Heart left ventricle (tissue), 13 donors: ENCODE measurements at regions not wholly inside any gene's neighbourhood (a gene's known extent, or its start where the extent isn't known, plus 50 kb on each side); places are given as distances from the start of the nearest gene placed in this dataset.

Experiments used
- POLR2A ChIP-seq, 2 donors: fragments of 450-650 bp; IDR thresholded peaks; one replicate each; pipeline ENCODE4 v1.6.1; 2017; ENCODE audit warnings: antibody characterized with exemption in 2 of 2, mild to moderate bottlenecking in 2 of 2, moderate library complexity in 2 of 2
- TF ChIP-seq, protein P1 (sequence below), 12 donors: fragments of 200-600 bp; sonication (generic) in 4 of 12; IDR thresholded peaks; one replicate each; pipeline versions ENCODE4 v1.5.0 to v1.8.0; 2018 to 2022; ENCODE audit warnings: antibody characterized with exemption in 12 of 12, mild to moderate bottlenecking in 5 of 12
- donor health status: ischemic (EF 13 %, LVEDD 7.1; RV severe dilation, severe dysfunction).
- donor health status: DM: no; HTN: yes; CAD: no.
- donor health status: DM: no; HTN: no; CAD: no.
- donor health status: ischemic (EF 25% LVEDD 6.9; RV normal size, moderate dysfunction).
- donor health status: ischemic (EF 25% LVEDD 5.7; RV mildly dilated, moderate dysfunction).
- donor health status: ischemic (EF 35%, LVEDD 5.7; RV mildly dilated, moderate dysfunction).
- donor health status: nonischemic (EF 11% LVEDD 7.7; RV severe dilation, severe dysfunction).
- donor health status: DM: yes; HTN: yes; CAD: no.
- donor health status: PGD.
- donor health status: ischemic (EF 29% LVEDD 5.4; RV normal size, mild dysfunction).
- donor health status: nonischemic (EF 23%, LVEDD 6.1; RV moderate dilation, normal function).

DNA sequence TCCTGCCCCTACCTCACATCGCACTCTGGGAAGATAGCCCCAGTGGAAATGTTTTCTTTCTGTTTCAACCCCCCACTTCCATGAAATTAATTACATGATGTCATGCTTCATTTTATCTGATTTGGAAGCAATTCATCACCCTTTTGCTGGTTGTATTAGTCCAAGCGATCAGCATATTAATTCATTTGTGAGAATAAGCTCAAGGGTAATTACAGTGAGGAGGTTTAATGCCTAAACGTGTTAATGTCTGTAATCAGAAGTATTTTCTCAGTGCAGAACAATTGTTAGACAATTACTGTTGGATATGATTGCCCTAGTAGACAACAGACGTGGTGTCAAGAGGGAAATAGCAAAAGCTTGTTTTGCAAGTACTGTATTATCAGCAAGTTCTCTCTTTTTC, 746.3 kb downstream of the CPS1 start:
- TF ChIP-seq, protein P1, sequence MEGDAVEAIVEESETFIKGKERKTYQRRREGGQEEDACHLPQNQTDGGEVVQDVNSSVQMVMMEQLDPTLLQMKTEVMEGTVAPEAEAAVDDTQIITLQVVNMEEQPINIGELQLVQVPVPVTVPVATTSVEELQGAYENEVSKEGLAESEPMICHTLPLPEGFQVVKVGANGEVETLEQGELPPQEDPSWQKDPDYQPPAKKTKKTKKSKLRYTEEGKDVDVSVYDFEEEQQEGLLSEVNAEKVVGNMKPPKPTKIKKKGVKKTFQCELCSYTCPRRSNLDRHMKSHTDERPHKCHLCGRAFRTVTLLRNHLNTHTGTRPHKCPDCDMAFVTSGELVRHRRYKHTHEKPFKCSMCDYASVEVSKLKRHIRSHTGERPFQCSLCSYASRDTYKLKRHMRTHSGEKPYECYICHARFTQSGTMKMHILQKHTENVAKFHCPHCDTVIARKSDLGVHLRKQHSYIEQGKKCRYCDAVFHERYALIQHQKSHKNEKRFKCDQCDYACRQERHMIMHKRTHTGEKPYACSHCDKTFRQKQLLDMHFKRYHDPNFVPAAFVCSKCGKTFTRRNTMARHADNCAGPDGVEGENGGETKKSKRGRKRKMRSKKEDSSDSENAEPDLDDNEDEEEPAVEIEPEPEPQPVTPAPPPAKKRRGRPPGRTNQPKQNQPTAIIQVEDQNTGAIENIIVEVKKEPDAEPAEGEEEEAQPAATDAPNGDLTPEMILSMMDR (IDR thresholded peaks at IDR 0.05): no peak
- TF ChIP-seq POLR2A (IDR thresholded peaks at IDR 0.05): no peak
